Neural progenitor cell (in vitro differentiated cells): ENCODE measurements at regions not wholly inside any gene's neighbourhood (a gene's known extent, or its start where the extent isn't known, plus 50 kb on each side); places are given as distances from the start of the nearest gene placed in this dataset.

ENCODE experiments used
- CTCF ChIP-seq: fragments of 200-600 bp; sonication (generic); IDR thresholded peaks from 2 replicates; pipeline ENCODE4 v1.5.1; 2017; ENCODE audit warnings: antibody characterized with exemption, mild to moderate bottlenecking
- EZH2 ChIP-seq: fragments of 200-600 bp; sonication (generic); IDR thresholded peaks from 2 replicates; pipeline ENCODE4 v1.6.1; 2017; ENCODE audit warnings: antibody characterized with exemption, mild to moderate bottlenecking, moderate library complexity
- EZH2phosphoT487 ChIP-seq: fragments of 200-600 bp; sonication (generic); IDR thresholded peaks from 2 replicates; pipeline ENCODE4 v1.6.1; 2017; ENCODE audit warnings: antibody characterized with exemption

GRCh38 chr9:89807682-89808075 is 202.9 kb downstream of the GADD45G start:
- TF ChIP-seq EZH2: no peak
- no peak for TF ChIP-seq CTCF
- no peak for TF ChIP-seq EZH2phosphoT487
